ENCODE measurements at regions not wholly inside any gene's neighbourhood (a gene's known extent, or its start where the extent isn't known, plus 50 kb on each side); places are given as distances from the start of the nearest gene placed in this dataset.

DNA sequence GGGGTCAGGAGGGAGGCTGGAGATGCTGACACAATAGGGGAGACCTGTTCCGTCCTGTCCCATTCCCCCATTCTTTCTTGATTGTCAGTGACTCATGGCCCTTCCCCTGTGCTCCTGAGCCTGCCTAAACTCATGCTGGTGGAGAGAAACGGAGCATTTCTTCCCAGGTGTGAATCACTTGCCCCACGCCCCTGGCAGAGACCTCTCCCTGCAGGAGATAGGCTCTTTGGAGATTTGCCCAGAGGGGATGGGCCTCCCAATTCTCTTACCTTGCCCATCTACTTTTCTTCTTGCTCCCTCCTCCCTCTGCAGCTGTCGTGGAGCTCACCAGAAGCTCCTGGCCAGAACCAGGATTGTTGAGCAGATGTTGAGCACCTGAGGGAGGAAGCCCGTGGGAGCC is 121.9 kb upstream of the OR9Q1 start:
- H2AK9ac ChIP-seq (replicated peaks; ENCODE audit: low read depth, low read length, poor library complexity) = no peak overlapping the region
- ChIA-PET POLR2A (ENCODE audit: unreplicated experiment) (no interaction called here), CTCF (no interaction called here)
- H2BK5ac ChIP-seq (ENCODE audit: low read depth, low read length, poor library complexity, severe bottlenecking) = no peak overlapping the region
- no peak overlapping the region for H4K91ac ChIP-seq (ENCODE audit: insufficient read depth, low read depth, low read length)
- dilution Hi-C loops (cut with HindIII; ENCODE audit: low sequenced_read_pairs, unreplicated experiment) (no loop called here), in situ Hi-C loops (cut with MboI; ENCODE audit: low sequenced_read_pairs) (no loop called here), intact Hi-C loops (cut with micrococcal nuclease) (no loop called here)
- no peaks in the 10 kb centered on the region for H4K20me1 ChIP-seq (ENCODE audit: insufficient read depth, low read length)
- H2BK15ac ChIP-seq (ENCODE audit: low read depth, low read length) = no peak overlapping the region
- no peaks in the 10 kb centered on the region for H3K36me3 ChIP-seq (ENCODE audit: control insufficient read depth, insufficient read depth, low read length)
- H3K4me3 ChIP-seq (ENCODE audit: insufficient read depth, low read depth, low read length) = no peak overlapping the region
- H3K23ac ChIP-seq (ENCODE audit: low read depth, low read length) = no peak overlapping the region
- H3K9me3 ChIP-seq (ENCODE audit: control insufficient read depth, insufficient read depth, low read length) = no peaks in the 10 kb centered on the region; the same call in 1 of the 2 replicates
- no peaks in the 10 kb centered on the region for H3K9me1 ChIP-seq (ENCODE audit: insufficient read depth, low read length)
- no peak overlapping the region for H3K56ac ChIP-seq (ENCODE audit: extremely low read depth, insufficient read depth, low read length)
- H3K18ac ChIP-seq (ENCODE audit: low read depth, low read length) = no peak overlapping the region
- H3K4ac ChIP-seq (ENCODE audit: low read depth, low read length) = no peak overlapping the region
- peaks cover 2% of the 10 kb centered on the region for H3K27me3 ChIP-seq (ENCODE audit: control insufficient read depth, insufficient read depth, low read length)
- TF ChIP-seq RAD21 (IDR thresholded peaks at IDR 0.05; ENCODE audit: low read length) (no peak), POLR2A (IDR thresholded peaks at IDR 0.05; ENCODE audit: low read depth, low read length) (no peak)
- WGBS, 2 experiments (ENCODE audit: extremely low coverage in 2 of 2, insufficient read length in 1 of 2) = no CpG with 5 or more reads among the region's 5 CpGs
- H4K5ac ChIP-seq (ENCODE audit: low read depth, low read length) = no peak overlapping the region
- no peak overlapping the region for H2AK5ac ChIP-seq (ENCODE audit: low read depth, low read length)
- H3K9ac ChIP-seq (ENCODE audit: low read depth, low read length) = no peak overlapping the region
- H3K14ac ChIP-seq (replicated peaks; ENCODE audit: low read depth, low read length) = no peak overlapping the region
- no peaks in the 10 kb centered on the region for H3K79me1 ChIP-seq (ENCODE audit: low read depth in 1 of 2, low read length in 2 of 2)
- no peak overlapping the region for H3K27ac ChIP-seq (ENCODE audit: insufficient read depth, low read length)
- H2BK20ac ChIP-seq (ENCODE audit: low read depth, low read length) = no peak overlapping the region
- no peak overlapping the region for H3K4me2 ChIP-seq (ENCODE audit: low read depth, low read length)
- no TSS peak for BruUV-seq (replicated peaks)
- H3K4me1 ChIP-seq (ENCODE audit: control insufficient read depth, insufficient read depth, low read length) = peaks cover 4% of the 10 kb centered on the region
- DNase-seq (no peak), ATAC-seq (ENCODE audit: low read depth) (no peak)
- no peak overlapping the region for H4K8ac ChIP-seq (ENCODE audit: low read depth in 2 of 2, low read length in 2 of 2)
- no peak overlapping the region for H2AFZ ChIP-seq (replicated peaks; ENCODE audit: low read length, poor library complexity)
- H2BK120ac ChIP-seq (ENCODE audit: low read depth, low read length) = no peak overlapping the region
